Erythroblast (primary cell): ENCODE measurements at regions not wholly inside any gene's neighbourhood (a gene's known extent, or its start where the extent isn't known, plus 50 kb on each side); places are given as distances from the start of the nearest gene placed in this dataset.

Experiments used
- GATA1 ChIP-seq: IDR thresholded peaks from 2 replicates; pipeline ENCODE4 v1.6.1; 2011; ENCODE audit warnings: low read depth, mild to moderate bottlenecking, control low read depth, low read length, moderate library complexity
- POLR2A ChIP-seq: IDR thresholded peaks from 2 replicates; pipeline ENCODE4 v1.6.1; 2011; ENCODE audit warnings: mild to moderate bottlenecking, low read length

DNA sequence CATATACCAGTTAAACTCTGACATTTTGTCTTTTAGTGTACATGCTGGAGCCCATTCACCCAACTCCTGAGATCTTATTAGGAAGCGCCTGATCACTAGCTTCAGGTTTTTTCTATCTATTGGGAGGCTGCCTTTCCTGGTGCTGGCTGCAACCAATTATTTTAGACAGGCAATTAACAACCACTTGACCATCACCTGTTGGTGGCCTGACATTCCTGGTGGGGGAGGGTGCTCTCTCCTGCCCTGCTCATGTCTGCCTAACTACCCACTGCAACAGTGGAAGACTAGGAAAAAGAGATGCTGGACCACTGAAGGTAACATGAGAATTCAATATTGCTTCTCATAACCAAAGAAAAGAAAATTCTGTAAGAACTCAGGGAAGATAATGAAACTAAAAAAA, 190.3 kb upstream of the GRM3 start:
- TF ChIP-seq POLR2A (no peak), GATA1 (no peak)
